ENCODE measurements at regions not wholly inside any gene's neighbourhood (a gene's known extent, or its start where the extent isn't known, plus 50 kb on each side); places are given as distances from the start of the nearest gene placed in this dataset.

GRCh38 chr20:60687213-60687612 lies 564.8 kb upstream of the CDH4 start:
- TF ChIP-seq CTCF (IDR thresholded peaks at IDR 0.05), result no peak
- TF ChIP-seq POLR2A (IDR thresholded peaks at IDR 0.05; ENCODE audit: low read length), result no peak
- TF ChIP-seq BCL3 (IDR thresholded peaks at IDR 0.05), result no peak
- TF ChIP-seq RAD21 (conservative IDR thresholded peaks at IDR 0.05 in 1 of 2, IDR thresholded peaks at IDR 0.05 in 1 of 2), result no peak
- TF ChIP-seq KDM5A (IDR thresholded peaks at IDR 0.05), result no peak
- TF ChIP-seq POLR2AphosphoS2 (conservative IDR thresholded peaks at IDR 0.05; ENCODE audit: low read length), result no peak
- TF ChIP-seq MAZ (IDR thresholded peaks at IDR 0.05; ENCODE audit: borderline replicate concordance, low read depth, low read length), result no peak
- no peak for TF ChIP-seq NFE2L2 (conservative IDR thresholded peaks at IDR 0.05; ENCODE audit: low read length)
- no peak for TF ChIP-seq MAX (IDR thresholded peaks at IDR 0.05)
- no peak for TF ChIP-seq MYC (IDR thresholded peaks at IDR 0.05; ENCODE audit: borderline replicate concordance, low read length)
